Breast epithelium (tissue), 4 donors: ENCODE measurements at regions not wholly inside any gene's neighbourhood (a gene's known extent, or its start where the extent isn't known, plus 50 kb on each side); places are given as distances from the start of the nearest gene placed in this dataset.

Experiments
- DNase-seq, 2 donors: peaks; one replicate each; pipeline ENCODE4 v3.0.0-alpha.2; 2019; ENCODE audit warnings: low spot score in 2 of 2
- H3K27ac ChIP-seq, 2 donors: fragments of 200-600 bp; sonication (generic) in 1 of 2; one replicate each; pipeline ENCODE4 v1.5.1; 2016 to 2019; ENCODE audit warnings: mild to moderate bottlenecking in 1 of 2
- H3K27me3 ChIP-seq, 2 donors: fragments of 200-600 bp; sonication (generic) in 1 of 2; one replicate each; pipeline versions ENCODE4 v1.5.1 to v1.6.0; 2017 to 2019; ENCODE audit warnings: control low read depth in 1 of 2, mild to moderate bottlenecking in 1 of 2
- H3K36me3 ChIP-seq: fragments of 200-600 bp; one replicate; pipeline ENCODE4 v1.5.1; 2019
- H3K4me1 ChIP-seq, 2 donors: fragments of 200-600 bp; sonication (generic); one replicate each; pipeline ENCODE4 v1.5.1; 2016 to 2019; ENCODE audit warnings: control low read depth in 1 of 2
- H3K4me3 ChIP-seq, 3 donors: fragments of 200-600 bp; sonication (generic); 1 replicate in 2 of 3; 2 replicates in 1 of 3; pipeline ENCODE4 v1.5.1; 2016 to 2019; ENCODE audit warnings: mild to moderate bottlenecking in 3 of 3, moderate library complexity in 2 of 3
- H3K9me3 ChIP-seq, 2 donors: fragments of 200-600 bp; sonication (generic) in 1 of 2; one replicate each; pipeline ENCODE4 v1.5.1; 2016 to 2019; ENCODE audit warnings: control low read depth in 1 of 2
- CTCF ChIP-seq, 3 donors: fragments of 450-650 bp; IDR thresholded peaks; one replicate each; pipeline ENCODE4 v1.5.1; 2016 to 2017; ENCODE audit warnings: antibody characterized with exemption in 3 of 3, mild to moderate bottlenecking in 3 of 3, moderate library complexity in 3 of 3
- POLR2A ChIP-seq: fragments of 450-650 bp; IDR thresholded peaks from one replicate; pipeline ENCODE4 v1.6.1; 2016; ENCODE audit warnings: antibody characterized with exemption, mild to moderate bottlenecking, moderate library complexity
- POLR2AphosphoS5 ChIP-seq, 3 donors: sonication (generic); formaldehyde crosslinking; IDR thresholded peaks; one replicate each; pipeline ENCODE4 v1.6.1; 2017; ENCODE audit warnings: antibody characterized with exemption in 3 of 3
- intact Hi-C: fragments of 100-400 bp; cut with DNase I; formaldehyde crosslinking; loops from one replicate; pipeline ENCODE4 v1.15.1; 2023; ENCODE audit warnings: low total_unique reads

DNA sequence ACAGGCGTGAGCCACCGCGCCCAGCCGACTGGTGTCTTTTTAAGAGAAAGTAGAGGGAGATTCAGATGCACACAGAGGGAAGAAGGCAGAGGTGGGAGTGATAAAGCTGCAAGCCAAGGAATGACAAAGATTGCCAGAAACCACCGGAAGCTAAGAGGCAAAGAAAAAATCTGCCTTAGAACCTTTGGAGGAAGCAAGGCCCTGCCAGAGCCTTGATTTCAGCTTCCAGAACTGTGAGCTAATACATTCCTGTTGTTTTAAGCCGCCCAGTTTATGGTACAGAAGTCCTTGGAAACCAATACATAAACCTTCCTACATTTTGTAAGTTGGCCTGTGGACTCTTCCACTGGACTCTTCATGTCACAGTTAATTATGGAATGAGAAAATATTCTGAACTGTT is 71.7 kb upstream of the SOX21 start:
- Histone ChIP-seq H3K36me3 (no peaks in the 10 kb centered on the region), H3K9me3 (peaks cover 0 to 4% of the 10 kb centered on the region in 2 donors), H3K27me3 (no peaks in the 10 kb centered on the region), H3K27ac (no peak overlapping the region), H3K4me1 (no peaks in the 10 kb centered on the region), H3K4me3 (no peak overlapping the region)
- intact Hi-C loops: no loop called here
- no peak for DNase-seq
- TF ChIP-seq POLR2AphosphoS5 (IDR thresholded peaks at IDR 0.05): no peak
- no peak for TF ChIP-seq POLR2A
- TF ChIP-seq CTCF (IDR thresholded peaks at IDR 0.05): no peak

GRCh38 chr13:94783489-94783888 is 71.1 kb upstream of the SOX21 start:
- intact Hi-C loops: no loop called here
- TF ChIP-seq POLR2AphosphoS5 (IDR thresholded peaks at IDR 0.05) (no peak), CTCF (IDR thresholded peaks at IDR 0.05) (no peak), POLR2A (no peak)
- H3K4me3 ChIP-seq: no peak overlapping the region
- H3K27me3 ChIP-seq: no peaks in the 10 kb centered on the region
- DNase-seq: no peak
- no peak overlapping the region for H3K27ac ChIP-seq
- peaks cover 0 to 4% of the 10 kb centered on the region in 2 donors for H3K9me3 ChIP-seq
- H3K36me3 ChIP-seq: no peaks in the 10 kb centered on the region
- no peaks in the 10 kb centered on the region for H3K4me1 ChIP-seq

DNA sequence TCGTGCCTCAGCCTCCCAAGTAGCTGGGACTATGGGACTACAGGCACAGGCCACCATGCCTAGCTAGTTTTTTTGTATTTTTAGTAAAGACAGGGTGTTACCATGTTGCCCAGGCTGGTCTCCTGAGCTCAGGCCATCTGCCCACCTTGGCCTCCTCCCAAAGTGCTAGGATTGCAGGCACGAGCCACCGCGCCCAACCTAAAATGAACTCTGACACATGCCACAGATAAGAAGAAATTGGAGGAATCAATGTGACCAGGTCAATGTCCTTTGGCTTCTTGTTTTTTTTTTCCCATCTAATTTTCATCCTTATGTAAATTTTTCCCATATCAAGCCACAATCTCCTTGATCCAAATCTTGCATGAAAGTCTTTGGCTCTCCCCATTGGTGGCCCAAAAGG is 68.1 kb upstream of the SOX21 start:
- Histone ChIP-seq H3K27ac (no peak overlapping the region), H3K4me1 (no peaks in the 10 kb centered on the region), H3K4me3 (no peak overlapping the region)

DNA sequence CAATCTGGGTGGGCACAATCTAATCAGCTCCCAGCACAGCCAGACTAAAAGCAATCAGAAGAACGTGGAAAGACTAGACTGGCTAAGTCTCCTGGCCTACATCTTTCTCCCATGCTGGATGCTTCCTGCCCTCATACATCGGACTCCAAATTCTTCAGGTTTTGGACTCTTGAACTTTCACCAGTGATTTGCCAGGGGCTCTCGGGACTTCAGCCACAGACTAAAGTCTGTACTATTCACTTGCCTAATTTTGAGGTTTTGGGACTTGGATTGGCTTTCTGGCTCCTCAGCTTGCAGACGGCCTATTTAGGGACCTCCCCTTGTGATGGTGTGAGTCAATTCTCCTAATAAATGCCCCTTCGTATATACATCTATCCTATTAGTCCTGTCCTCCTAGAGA is 66.6 kb upstream of the SOX21 start:
- H3K27me3 ChIP-seq: no peaks in the 10 kb centered on the region
- no peak for TF ChIP-seq CTCF (IDR thresholded peaks at IDR 0.05)
- TF ChIP-seq POLR2AphosphoS5 (IDR thresholded peaks at IDR 0.05): no peak
- TF ChIP-seq POLR2A: no peak
- no peak overlapping the region for H3K4me3 ChIP-seq
- no peaks in the 10 kb centered on the region for H3K36me3 ChIP-seq
- H3K4me1 ChIP-seq: no peaks in the 10 kb centered on the region
- intact Hi-C loops: no loop called here
- peaks cover 0 to 4% of the 10 kb centered on the region in 2 donors for H3K9me3 ChIP-seq
- no peak for DNase-seq
- H3K27ac ChIP-seq: no peak overlapping the region

More for the DNA sequence above, 68.1 kb upstream of the SOX21 start:
- no peaks in the 10 kb centered on the region for H3K27me3 ChIP-seq
- peaks cover 0 to 4% of the 10 kb centered on the region in 2 donors for H3K9me3 ChIP-seq
- no peaks in the 10 kb centered on the region for H3K36me3 ChIP-seq
- DNase-seq: no peak
- intact Hi-C loops: no loop called here
- TF ChIP-seq POLR2AphosphoS5 (IDR thresholded peaks at IDR 0.05) (no peak), CTCF (IDR thresholded peaks at IDR 0.05) (no peak), POLR2A (no peak)

GRCh38 chr13:94778585-94778984 is 66.2 kb upstream of the SOX21 start:
- no peak overlapping the region for H3K27ac ChIP-seq
- no peak for DNase-seq
- peaks cover 0 to 4% of the 10 kb centered on the region in 2 donors for H3K9me3 ChIP-seq
- H3K36me3 ChIP-seq: no peaks in the 10 kb centered on the region
- H3K27me3 ChIP-seq: no peaks in the 10 kb centered on the region
- H3K4me3 ChIP-seq: no peak overlapping the region
- H3K4me1 ChIP-seq: no peaks in the 10 kb centered on the region
- intact Hi-C loops: no loop called here
- TF ChIP-seq CTCF (IDR thresholded peaks at IDR 0.05) (no peak), POLR2A (no peak), POLR2AphosphoS5 (IDR thresholded peaks at IDR 0.05) (no peak)
